ENCODE measurements at regions not wholly inside any gene's neighbourhood (a gene's known extent, or its start where the extent isn't known, plus 50 kb on each side); places are given as distances from the start of the nearest gene placed in this dataset.

- peaks cover 9% of the 10 kb centered on the region for H3K79me1 ChIP-seq (ENCODE audit: low read length)
- no peak overlapping the region for H3K4me3 ChIP-seq (ENCODE audit: low read depth, low read length)
- H3K4me1 ChIP-seq (ENCODE audit: control insufficient read depth in 1 of 2, insufficient read depth in 2 of 2, low read length in 2 of 2): peaks cover 7 to 9% of the 10 kb centered on the region in 2 experiments
- peak overlapping the region; percentile 45 for H3K14ac ChIP-seq (ENCODE audit: low read length)
- H3K9me3 ChIP-seq (ENCODE audit: insufficient read depth, low read depth, low read length): peaks cover 2% of the 10 kb centered on the region
- H4K12ac ChIP-seq (ENCODE audit: low read depth, low read length): no peak overlapping the region
- H2AFZ ChIP-seq (ENCODE audit: insufficient read depth, low read length, poor library complexity): no peak overlapping the region
- WGBS (ENCODE audit: extremely low coverage, insufficient coverage, insufficient read length): 100% methylated on average over 3 of the region's 17 CpGs
- peak overlapping the region; percentile 15 for H4K91ac ChIP-seq (ENCODE audit: low read depth, low read length)
- no peak overlapping the region for H3K18ac ChIP-seq (ENCODE audit: low read length)
- peak overlapping the region; percentile 51 for H2AK5ac ChIP-seq (ENCODE audit: low read length)
- H3K27ac ChIP-seq (ENCODE audit: low read depth, low read length): no peak overlapping the region
- H4K8ac ChIP-seq (ENCODE audit: low read depth, low read length): peak overlapping the region; percentile 33
- H3K79me2 ChIP-seq (ENCODE audit: control insufficient read depth, insufficient read depth, low read length, poor library complexity): no peaks in the 10 kb centered on the region
- no peak overlapping the region for H2BK5ac ChIP-seq (ENCODE audit: low read depth, low read length, poor library complexity)
- H3K23ac ChIP-seq (ENCODE audit: low read length): no peak overlapping the region
- peak overlapping the region; percentile 41 for H2BK12ac ChIP-seq (ENCODE audit: low read length)
- no peak overlapping the region for H3K9ac ChIP-seq (ENCODE audit: low read length)
- no peak for DNase-seq
- H2BK120ac ChIP-seq (ENCODE audit: insufficient read depth, low read length, poor library complexity): peak overlapping the region; percentile 13
- no peak overlapping the region for H3K4ac ChIP-seq (ENCODE audit: low read depth, low read length)
- no peaks in the 10 kb centered on the region for H3K36me3 ChIP-seq (ENCODE audit: control insufficient read depth in 1 of 2, insufficient read depth in 2 of 2, low read length in 2 of 2)
- H3K27me3 ChIP-seq (ENCODE audit: insufficient read depth, low read length): no peaks in the 10 kb centered on the region
- no peak overlapping the region for H3K4me2 ChIP-seq (ENCODE audit: low read length)
These were observed 78.4 kb upstream of the PMEPA1 start for GRCh38 chr20:57787990-57788781.

GRCh38 chr20:57787151-57787989 is 77.6 kb upstream of the PMEPA1 start:
- Histone ChIP-seq H3K27ac (ENCODE audit: low read depth, low read length) (no peak overlapping the region), H4K91ac (ENCODE audit: low read depth, low read length) (no peak overlapping the region), H2AFZ (ENCODE audit: insufficient read depth, low read length, poor library complexity) (no peak overlapping the region), H2BK120ac (ENCODE audit: insufficient read depth, low read length, poor library complexity) (no peak overlapping the region), H3K18ac (ENCODE audit: low read length) (no peak overlapping the region), H3K14ac (ENCODE audit: low read length) (no peak overlapping the region), H2BK5ac (ENCODE audit: low read depth, low read length, poor library complexity) (no peak overlapping the region), H3K79me1 (ENCODE audit: low read length) (peaks cover 11% of the 10 kb centered on the region), H3K4me2 (ENCODE audit: low read length) (no peak overlapping the region), H3K23ac (ENCODE audit: low read length) (no peak overlapping the region), H2BK12ac (ENCODE audit: low read length) (no peak overlapping the region), H3K27me3 (ENCODE audit: insufficient read depth, low read length) (no peaks in the 10 kb centered on the region), H3K36me3 (ENCODE audit: control insufficient read depth in 1 of 2, insufficient read depth in 2 of 2, low read length in 2 of 2) (no peaks in the 10 kb centered on the region), H3K9ac (ENCODE audit: low read length) (no peak overlapping the region), H3K9me3 (ENCODE audit: insufficient read depth, low read depth, low read length) (peaks cover 6% of the 10 kb centered on the region), H2AK5ac (ENCODE audit: low read length) (no peak overlapping the region), H3K4ac (ENCODE audit: low read depth, low read length) (no peak overlapping the region), H3K4me3 (ENCODE audit: low read depth, low read length) (no peak overlapping the region), H3K4me1 (ENCODE audit: control insufficient read depth in 1 of 2, insufficient read depth in 2 of 2, low read length in 2 of 2) (peaks cover 6 to 8% of the 10 kb centered on the region in 2 experiments), H3K79me2 (ENCODE audit: control insufficient read depth, insufficient read depth, low read length, poor library complexity) (no peaks in the 10 kb centered on the region), H4K12ac (ENCODE audit: low read depth, low read length) (no peak overlapping the region), H4K8ac (ENCODE audit: low read depth, low read length) (no peak overlapping the region)
- WGBS (ENCODE audit: extremely low coverage, insufficient coverage, insufficient read length): no CpG with 5 or more reads among the region's 10 CpGs
- DNase-seq: no peak

GRCh38 chr20:57786304-57786932 is 76.6 kb upstream of the PMEPA1 start:
- Histone ChIP-seq H3K14ac (ENCODE audit: low read length) (no peak overlapping the region), H3K4me2 (ENCODE audit: low read length) (no peak overlapping the region), H3K9me3 (ENCODE audit: insufficient read depth, low read depth, low read length) (peaks cover 5% of the 10 kb centered on the region), H3K27me3 (ENCODE audit: insufficient read depth, low read length) (no peaks in the 10 kb centered on the region), H2BK5ac (ENCODE audit: low read depth, low read length, poor library complexity) (no peak overlapping the region), H3K4me3 (ENCODE audit: low read depth, low read length) (no peak overlapping the region), H3K27ac (ENCODE audit: low read depth, low read length) (no peak overlapping the region), H4K91ac (ENCODE audit: low read depth, low read length) (no peak overlapping the region), H3K4me1 (ENCODE audit: control insufficient read depth in 1 of 2, insufficient read depth in 2 of 2, low read length in 2 of 2) (peaks cover 6 to 9% of the 10 kb centered on the region in 2 experiments), H3K79me2 (ENCODE audit: control insufficient read depth, insufficient read depth, low read length, poor library complexity) (no peaks in the 10 kb centered on the region), H2BK120ac (ENCODE audit: insufficient read depth, low read length, poor library complexity) (no peak overlapping the region), H3K79me1 (ENCODE audit: low read length) (peaks cover 11% of the 10 kb centered on the region), H2AFZ (ENCODE audit: insufficient read depth, low read length, poor library complexity) (no peak overlapping the region), H2BK12ac (ENCODE audit: low read length) (no peak overlapping the region), H3K23ac (ENCODE audit: low read length) (no peak overlapping the region), H2AK5ac (ENCODE audit: low read length) (no peak overlapping the region), H3K9ac (ENCODE audit: low read length) (no peak overlapping the region), H4K12ac (ENCODE audit: low read depth, low read length) (no peak overlapping the region), H4K8ac (ENCODE audit: low read depth, low read length) (no peak overlapping the region), H3K4ac (ENCODE audit: low read depth, low read length) (no peak overlapping the region), H3K18ac (ENCODE audit: low read length) (no peak overlapping the region), H3K36me3 (ENCODE audit: control insufficient read depth in 1 of 2, insufficient read depth in 2 of 2, low read length in 2 of 2) (no peaks in the 10 kb centered on the region)
- WGBS (ENCODE audit: extremely low coverage, insufficient coverage, insufficient read length): no CpG with 5 or more reads among the region's 14 CpGs
- DNase-seq: no peak

- Histone ChIP-seq H3K4me2 (ENCODE audit: low read length) (no peak overlapping the region), H2AK5ac (ENCODE audit: low read length) (no peak overlapping the region), H3K9me3 (ENCODE audit: insufficient read depth, low read depth, low read length) (peaks cover 5% of the 10 kb centered on the region), H3K18ac (ENCODE audit: low read length) (no peak overlapping the region), H3K36me3 (ENCODE audit: control insufficient read depth in 1 of 2, insufficient read depth in 2 of 2, low read length in 2 of 2) (no peaks in the 10 kb centered on the region), H4K12ac (ENCODE audit: low read depth, low read length) (no peak overlapping the region), H4K91ac (ENCODE audit: low read depth, low read length) (no peak overlapping the region), H2BK5ac (ENCODE audit: low read depth, low read length, poor library complexity) (no peak overlapping the region), H3K4ac (ENCODE audit: low read depth, low read length) (no peak overlapping the region), H2BK12ac (ENCODE audit: low read length) (no peak overlapping the region), H3K9ac (ENCODE audit: low read length) (no peak overlapping the region), H3K27me3 (ENCODE audit: insufficient read depth, low read length) (no peaks in the 10 kb centered on the region), H2AFZ (ENCODE audit: insufficient read depth, low read length, poor library complexity) (no peak overlapping the region), H2BK120ac (ENCODE audit: insufficient read depth, low read length, poor library complexity) (no peak overlapping the region), H3K4me1 (ENCODE audit: control insufficient read depth in 1 of 2, insufficient read depth in 2 of 2, low read length in 2 of 2) (peaks cover 6 to 9% of the 10 kb centered on the region in 2 experiments), H3K27ac (ENCODE audit: low read depth, low read length) (no peak overlapping the region), H3K23ac (ENCODE audit: low read length) (no peak overlapping the region), H3K14ac (ENCODE audit: low read length) (no peak overlapping the region), H3K79me1 (ENCODE audit: low read length) (peaks cover 11% of the 10 kb centered on the region), H3K79me2 (ENCODE audit: control insufficient read depth, insufficient read depth, low read length, poor library complexity) (no peaks in the 10 kb centered on the region), H3K4me3 (ENCODE audit: low read depth, low read length) (no peak overlapping the region), H4K8ac (ENCODE audit: low read depth, low read length) (no peak overlapping the region)
- DNase-seq: no peak
- WGBS (ENCODE audit: extremely low coverage, insufficient coverage, insufficient read length): no CpG with 5 or more reads among the region's 6 CpGs
These were observed 75.9 kb upstream of the PMEPA1 start for GRCh38 chr20:57785720-57786119.
